Duodenal mucosa (tissue), 2 donors: ENCODE measurements at regions not wholly inside any gene's neighbourhood (a gene's known extent, or its start where the extent isn't known, plus 50 kb on each side); places are given as distances from the start of the nearest gene placed in this dataset.

ENCODE experiments used
- H3K27ac ChIP-seq: one replicate; pipeline ENCODE4 v1.7.0; 2013; ENCODE audit warnings: low read depth, low read length
- H3K27me3 ChIP-seq, 2 donors: one replicate each; pipeline ENCODE4 v1.7.0; 2013; ENCODE audit warnings: low read length in 2 of 2, control low read depth in 1 of 2; ENCODE audit not compliant: insufficient read depth in 2 of 2, control insufficient read depth in 1 of 2
- H3K36me3 ChIP-seq, 2 donors: one replicate each; pipeline ENCODE4 v1.7.0; 2013; ENCODE audit warnings: low read length in 2 of 2, control low read depth in 1 of 2; ENCODE audit not compliant: insufficient read depth in 2 of 2, control insufficient read depth in 1 of 2
- H3K4me1 ChIP-seq, 2 donors: one replicate each; pipeline ENCODE4 v1.7.0; 2013; ENCODE audit warnings: low read length in 2 of 2, control low read depth in 1 of 2; ENCODE audit not compliant: insufficient read depth in 2 of 2, control insufficient read depth in 1 of 2
- H3K4me3 ChIP-seq, 2 donors: one replicate each; pipeline ENCODE4 v1.7.0; 2013; ENCODE audit warnings: low read length in 2 of 2, low read depth in 1 of 2
- H3K9ac ChIP-seq, 2 donors: one replicate each; pipeline ENCODE4 v1.7.0; 2013; ENCODE audit warnings: low read length in 2 of 2, low read depth in 1 of 2
- H3K9me3 ChIP-seq, 2 donors: one replicate each; pipeline ENCODE4 v1.7.0; 2013; ENCODE audit warnings: low read length in 2 of 2, control low read depth in 1 of 2; ENCODE audit not compliant: control insufficient read depth in 1 of 2

DNA sequence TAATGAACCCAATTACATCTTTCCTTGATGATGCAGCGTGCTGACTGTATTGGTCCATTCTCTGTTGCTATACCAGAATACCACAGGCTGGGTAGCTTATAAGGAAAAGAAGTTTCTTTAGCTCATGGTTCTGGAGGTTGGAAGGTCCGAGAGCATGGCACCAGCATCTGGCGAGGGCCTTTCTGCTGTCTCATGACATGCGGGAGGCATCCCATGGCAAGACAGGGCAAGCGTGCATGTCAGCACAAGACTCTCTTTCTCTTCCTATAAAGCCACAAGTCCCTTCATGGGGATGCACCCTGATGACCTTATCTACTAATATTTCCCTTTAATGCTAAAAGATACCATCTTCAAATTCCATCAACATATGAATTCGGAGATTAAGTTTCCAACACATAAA is 122.8 kb upstream of the FHL2 start:
- no peaks in the 10 kb centered on the region for H3K36me3 ChIP-seq
- no peak overlapping the region for H3K9ac ChIP-seq
- H3K9me3 ChIP-seq: no peaks in the 10 kb centered on the region
- H3K27me3 ChIP-seq: no peaks in the 10 kb centered on the region
- H3K4me1 ChIP-seq: peaks cover 13 to 19% of the 10 kb centered on the region in 2 donors
- H3K27ac ChIP-seq: no peak overlapping the region
- no peak overlapping the region for H3K4me3 ChIP-seq

DNA sequence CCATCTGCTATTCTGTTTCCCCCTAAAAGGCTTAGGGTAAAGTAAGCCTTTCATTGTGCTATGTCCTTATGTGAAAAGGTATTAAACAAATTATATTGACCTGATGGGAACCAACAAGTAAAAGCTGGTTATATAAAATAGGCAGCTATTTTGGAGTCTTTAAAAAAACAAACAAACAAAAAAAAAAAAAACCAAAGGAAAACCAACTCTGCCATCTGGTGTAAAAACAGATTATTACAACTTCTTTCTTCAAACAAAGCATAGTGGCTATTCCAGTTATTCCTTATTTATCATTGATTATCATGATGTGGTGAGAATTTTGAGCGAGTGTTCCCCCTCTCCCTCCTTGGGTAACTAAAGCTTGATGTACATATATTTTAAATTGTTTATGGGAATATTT is 122.3 kb upstream of the FHL2 start:
- no peak overlapping the region for H3K27ac ChIP-seq
- H3K36me3 ChIP-seq: no peaks in the 10 kb centered on the region
- H3K4me1 ChIP-seq: peaks cover 14 to 22% of the 10 kb centered on the region in 2 donors
- H3K9me3 ChIP-seq: no peaks in the 10 kb centered on the region
- H3K9ac ChIP-seq: no peak overlapping the region
- no peaks in the 10 kb centered on the region for H3K27me3 ChIP-seq
- no peak overlapping the region for H3K4me3 ChIP-seq

DNA sequence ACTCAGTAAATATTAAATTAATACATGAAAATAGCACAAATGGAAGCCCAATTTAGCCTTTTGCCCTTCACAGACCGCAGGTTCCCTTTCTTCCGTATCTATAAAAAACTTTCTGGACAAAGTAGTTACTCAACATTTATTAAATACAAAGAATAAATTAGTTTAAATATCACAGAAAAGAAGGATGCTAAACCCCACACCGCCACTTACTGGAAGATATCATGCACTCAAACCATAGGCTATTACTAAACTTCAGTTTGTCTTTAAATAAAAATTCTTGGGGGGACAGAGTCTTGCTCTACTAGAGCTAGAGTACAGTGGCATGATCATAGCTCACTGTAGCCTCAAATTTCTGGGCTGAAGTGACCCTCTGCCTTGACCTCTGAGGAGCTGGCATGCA is 120.7 kb upstream of the FHL2 start:
- H3K9me3 ChIP-seq: no peaks in the 10 kb centered on the region

DNA sequence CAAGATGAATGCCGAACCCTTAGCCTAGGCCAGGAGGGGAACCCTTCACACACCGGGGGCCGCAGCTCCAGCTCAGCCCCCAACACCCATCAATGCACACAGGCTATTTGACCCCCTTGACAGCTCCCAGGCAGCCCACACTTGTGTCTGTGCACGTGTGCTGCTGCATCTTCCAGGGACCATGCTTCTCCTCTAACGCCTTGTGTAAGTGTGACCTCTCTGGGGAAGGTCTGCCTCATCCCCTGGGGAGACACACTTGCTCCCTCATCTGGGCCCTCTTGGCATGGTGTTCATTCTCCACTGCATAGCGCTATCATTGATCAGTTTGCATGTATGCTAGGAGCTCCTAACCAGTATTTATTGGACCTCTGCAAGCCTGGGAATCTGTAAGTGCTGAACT is 120.0 kb upstream of the FHL2 start:
- Histone ChIP-seq H3K4me1 (peaks cover 14 to 22% of the 10 kb centered on the region in 2 donors), H3K4me3 (no peak overlapping the region), H3K9ac (no peak overlapping the region), H3K27ac (no peak overlapping the region), H3K27me3 (no peaks in the 10 kb centered on the region), H3K36me3 (no peaks in the 10 kb centered on the region), H3K9me3 (no peaks in the 10 kb centered on the region)

More for the DNA sequence above, 120.7 kb upstream of the FHL2 start:
- Histone ChIP-seq H3K27me3 (no peaks in the 10 kb centered on the region), H3K4me1 (peaks cover 14 to 22% of the 10 kb centered on the region in 2 donors), H3K4me3 (no peak overlapping the region), H3K9ac (no peak overlapping the region), H3K36me3 (no peaks in the 10 kb centered on the region), H3K27ac (no peak overlapping the region)

DNA sequence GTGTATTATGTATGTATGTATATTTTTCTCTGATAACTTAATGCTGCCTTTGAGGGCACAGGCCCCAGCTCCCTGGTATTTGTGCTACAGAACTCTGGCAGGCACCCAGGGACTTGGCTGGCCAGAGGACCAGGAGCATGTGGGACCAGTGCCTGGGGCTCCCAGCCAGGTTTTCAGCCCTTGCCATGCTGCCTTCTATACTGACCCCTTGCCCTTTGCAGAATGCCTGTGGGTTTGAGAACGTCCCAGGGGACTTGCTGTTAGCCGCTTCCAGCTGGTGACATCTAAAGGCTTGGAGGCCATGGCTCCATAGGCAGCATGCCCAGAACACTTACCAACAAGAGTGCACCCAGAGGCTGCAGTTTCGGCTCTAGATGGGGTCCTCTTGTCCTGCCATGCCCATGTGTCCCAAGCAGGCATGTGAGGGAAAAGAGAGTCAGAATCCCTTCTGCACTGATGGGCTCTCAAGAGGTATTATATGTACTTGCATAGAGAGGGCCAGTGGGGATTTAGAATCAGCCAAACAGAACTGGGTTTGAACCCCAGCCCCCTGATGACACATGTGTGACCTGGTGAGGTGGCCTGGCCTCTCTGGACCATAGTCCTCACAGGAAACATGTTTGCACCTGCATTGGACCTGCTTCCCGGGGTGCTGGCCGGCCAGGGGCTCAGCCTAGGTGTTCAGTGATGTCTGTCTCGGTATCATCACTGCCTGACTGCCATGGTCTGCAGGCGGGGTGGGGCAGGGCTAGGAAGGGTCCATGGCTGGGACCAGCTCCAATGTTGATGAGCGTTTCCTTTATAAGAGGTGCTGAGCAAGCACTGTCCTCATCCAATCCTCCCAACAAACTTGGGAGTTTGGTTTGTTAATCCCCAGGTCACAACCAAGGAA is 119.2 kb upstream of the FHL2 start:
- Histone ChIP-seq H3K4me3 (no peak overlapping the region), H3K27me3 (no peaks in the 10 kb centered on the region), H3K9ac (peak overlapping the region in 1 of 2 donors; percentile 18), H3K9me3 (no peaks in the 10 kb centered on the region), H3K36me3 (no peaks in the 10 kb centered on the region), H3K4me1 (peaks cover 14 to 22% of the 10 kb centered on the region in 2 donors), H3K27ac (no peak overlapping the region)

DNA sequence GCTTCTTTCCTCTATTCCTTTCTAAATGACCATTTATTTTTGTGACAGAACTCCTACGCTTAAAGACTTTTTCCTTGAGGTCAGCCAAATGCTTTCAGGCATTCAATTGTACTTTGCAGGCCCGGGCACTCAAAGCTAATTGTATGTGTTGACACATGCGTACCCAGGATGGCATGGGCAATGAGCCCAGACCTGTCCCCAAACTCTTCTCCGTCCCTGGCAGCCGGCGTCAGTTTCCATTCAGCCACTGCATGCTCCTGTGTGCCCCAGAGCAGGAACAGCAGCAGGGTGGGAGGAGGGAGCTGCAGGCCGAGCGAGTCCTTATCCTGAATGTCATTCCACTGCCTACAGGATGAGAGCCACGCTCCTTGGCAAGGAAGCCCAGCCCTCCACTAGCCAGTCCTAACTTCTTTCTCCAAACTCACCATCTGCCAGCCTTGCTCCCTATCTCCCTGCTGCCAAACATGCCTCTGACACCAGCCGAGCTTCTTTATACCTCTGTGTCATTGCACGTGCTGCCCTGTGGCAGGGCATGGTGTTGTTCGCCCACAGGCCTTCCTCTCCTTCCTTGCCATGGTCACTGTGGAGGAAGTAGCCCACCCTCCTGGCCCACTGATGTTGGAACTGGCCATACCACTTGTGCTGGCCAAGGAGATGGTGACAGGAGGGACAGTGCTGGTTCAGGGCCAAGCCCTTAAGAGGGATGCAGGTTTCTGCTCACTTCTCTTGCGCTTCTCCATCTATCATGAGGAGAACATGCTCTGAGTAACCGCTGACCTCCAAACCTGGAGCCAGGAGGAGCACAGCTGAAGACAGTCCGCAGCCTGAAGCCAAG is 116.9 kb upstream of the FHL2 start:
- no peaks in the 10 kb centered on the region for H3K27me3 ChIP-seq
- H3K4me3 ChIP-seq: no peak overlapping the region
- no peaks in the 10 kb centered on the region for H3K36me3 ChIP-seq
- no peak overlapping the region for H3K9ac ChIP-seq
- no peaks in the 10 kb centered on the region for H3K9me3 ChIP-seq
- H3K27ac ChIP-seq: no peak overlapping the region
- H3K4me1 ChIP-seq: peaks cover 14 to 28% of the 10 kb centered on the region in 2 donors

DNA sequence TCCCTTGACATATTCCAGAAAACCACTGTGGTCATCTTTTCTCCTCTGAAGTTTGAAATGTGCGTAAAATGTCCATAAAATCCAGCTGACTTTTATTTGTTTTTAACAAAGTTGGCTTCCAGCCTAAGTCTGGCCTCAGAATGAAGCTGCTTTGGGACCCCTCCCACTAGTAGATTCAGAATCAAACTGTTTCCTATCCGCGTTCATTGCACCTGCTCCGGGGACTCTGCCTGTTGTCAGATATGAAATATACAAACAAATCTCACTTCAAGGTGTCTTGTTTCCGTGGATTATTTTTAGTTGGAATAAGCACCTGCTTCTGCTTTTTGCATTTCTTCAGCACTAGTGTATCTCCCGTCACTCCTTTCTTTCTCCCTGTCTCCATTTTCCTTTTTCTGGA is 115.7 kb upstream of the FHL2 start:
- Histone ChIP-seq H3K9ac (no peak overlapping the region), H3K4me1 (peaks cover 14 to 32% of the 10 kb centered on the region in 2 donors), H3K4me3 (no peak overlapping the region), H3K27ac (no peak overlapping the region), H3K36me3 (no peaks in the 10 kb centered on the region), H3K9me3 (no peaks in the 10 kb centered on the region), H3K27me3 (no peaks in the 10 kb centered on the region)

DNA sequence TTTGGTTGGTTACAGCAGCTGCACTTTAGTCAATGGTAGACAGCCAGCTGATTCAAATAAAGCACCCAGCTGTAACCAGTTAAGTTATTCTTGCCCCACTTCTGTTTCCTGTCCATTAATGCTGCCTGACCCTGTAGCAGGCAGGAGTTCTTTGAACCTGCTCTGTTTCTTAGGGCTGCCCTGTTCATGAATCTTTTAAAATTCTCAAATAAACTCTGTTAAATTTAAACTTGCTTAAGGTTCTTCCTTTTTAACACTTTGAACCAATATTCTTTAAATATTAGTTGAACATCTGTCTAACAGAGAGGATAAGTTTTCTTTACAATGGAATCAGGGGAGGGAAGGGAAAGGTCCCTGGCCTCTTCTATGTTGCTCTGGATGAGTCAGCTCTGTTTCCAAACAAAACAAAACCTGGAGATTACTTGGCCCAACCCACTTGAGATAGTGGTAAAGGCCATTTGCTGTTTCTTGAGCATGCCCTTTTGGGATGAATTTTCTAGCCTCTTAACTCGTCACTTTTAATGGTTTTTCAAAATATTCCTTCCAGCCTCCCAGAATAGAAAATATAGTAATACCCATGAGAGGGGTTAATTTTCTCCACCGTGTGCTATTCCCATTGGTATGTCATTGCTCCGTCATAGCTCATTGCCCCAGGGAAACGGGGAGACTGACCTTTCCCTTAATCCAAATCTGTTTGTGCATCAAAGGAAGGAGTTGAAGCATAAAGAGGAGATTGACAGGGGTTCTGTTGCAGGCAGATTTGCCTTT is 112.1 kb upstream of the FHL2 start:
- Histone ChIP-seq H3K4me1 (peaks cover 0 to 10% of the 10 kb centered on the region in 2 donors), H3K9me3 (no peaks in the 10 kb centered on the region), H3K4me3 (no peak overlapping the region), H3K27me3 (no peaks in the 10 kb centered on the region), H3K36me3 (no peaks in the 10 kb centered on the region), H3K27ac (no peak overlapping the region), H3K9ac (no peak overlapping the region)

DNA sequence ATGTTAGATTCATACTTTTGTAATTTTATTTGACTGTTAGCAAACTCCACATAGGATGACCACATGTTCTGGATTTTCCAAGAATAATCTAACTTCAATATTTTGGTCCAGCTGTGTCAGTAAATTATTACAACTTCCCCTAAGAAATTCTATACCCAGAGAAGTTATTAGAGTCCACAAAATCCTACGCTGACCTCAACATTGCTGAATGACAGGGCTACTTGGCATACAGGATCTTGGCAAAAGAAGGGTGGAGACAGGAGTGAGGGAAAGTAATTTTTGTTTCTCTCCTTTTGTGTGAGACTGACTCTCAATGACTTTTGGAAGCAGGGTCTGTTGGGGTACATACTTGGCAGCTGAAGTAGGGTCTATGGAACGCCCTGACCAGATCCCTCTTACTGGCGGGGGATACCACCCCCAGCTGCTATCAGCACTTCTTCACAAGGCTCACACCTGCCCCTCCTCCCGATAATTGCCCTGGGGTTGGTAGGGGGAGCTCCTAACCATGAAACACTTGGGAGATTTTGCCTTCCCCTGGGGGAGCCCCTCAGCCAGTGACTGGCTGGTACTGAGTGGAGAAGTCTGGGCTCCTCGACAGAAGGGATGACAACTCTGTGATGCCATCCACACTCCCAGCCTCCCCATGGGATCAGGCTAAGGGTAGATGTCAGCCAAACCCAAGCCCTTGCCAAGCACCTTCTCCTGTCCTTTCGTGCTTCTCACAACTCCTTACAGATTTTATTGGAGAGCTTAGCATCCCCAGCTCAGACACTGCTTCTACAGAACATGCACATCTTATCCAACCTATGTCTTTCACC is 110.6 kb upstream of the FHL2 start:
- H3K9ac ChIP-seq: no peak overlapping the region
- no peak overlapping the region for H3K27ac ChIP-seq
- H3K27me3 ChIP-seq: no peaks in the 10 kb centered on the region

More for the DNA sequence above, 110.6 kb upstream of the FHL2 start:
- peaks cover 0 to 10% of the 10 kb centered on the region in 2 donors for H3K4me1 ChIP-seq
- no peak overlapping the region for H3K4me3 ChIP-seq
- H3K36me3 ChIP-seq: no peaks in the 10 kb centered on the region
- no peaks in the 10 kb centered on the region for H3K9me3 ChIP-seq
